Lower leg skin (tissue), 3 donors: ENCODE measurements at regions not wholly inside any gene's neighbourhood (a gene's known extent, or its start where the extent isn't known, plus 50 kb on each side); places are given as distances from the start of the nearest gene placed in this dataset.

ENCODE experiments used
- CTCF ChIP-seq, 3 donors: fragments of 450-650 bp; IDR thresholded peaks; one replicate each; pipeline ENCODE4 v1.5.1; 2016; ENCODE audit warnings: antibody characterized with exemption in 3 of 3, mild to moderate bottlenecking in 3 of 3, moderate library complexity in 2 of 3
- POLR2A ChIP-seq, 2 donors: fragments of 450-650 bp; IDR thresholded peaks; one replicate each; pipeline ENCODE4 v1.6.1; 2016 to 2017; ENCODE audit warnings: antibody characterized with exemption in 2 of 2, mild to moderate bottlenecking in 1 of 2, moderate library complexity in 1 of 2

- TF ChIP-seq CTCF (IDR thresholded peaks at IDR 0.05) (no peak), POLR2A (IDR thresholded peaks at IDR 0.05) (no peak)
Observed at GRCh38 chr10:3478632-3479240, 306.2 kb upstream of the PITRM1 start.
